GM23338 (cell line): ENCODE measurements at regions not wholly inside any gene's neighbourhood (a gene's known extent, or its start where the extent isn't known, plus 50 kb on each side); places are given as distances from the start of the nearest gene placed in this dataset.

Experiments used
- ATAC-seq: fragments of 200-7000 bp; cut with Tn5 transposase; 3 replicates; pipeline ENCODE4 v1.9.1; 2020
- DNase-seq: peaks from one replicate; pipeline ENCODE4 v3.0.0-alpha.2; 2015; ENCODE audit warnings: low spot score
- H2AFZ ChIP-seq: fragments of 200-600 bp; sonication (generic); 2 replicates; pipeline ENCODE4 v1.8.0; 2016; ENCODE audit warnings: antibody characterized with exemption, mild to moderate bottlenecking, moderate library complexity
- H3F3A ChIP-seq: fragments of 200-600 bp; sonication (generic); replicated peaks from 2 replicates; pipeline ENCODE4 v1.8.0; 2017; ENCODE audit warnings: antibody characterized with exemption, mixed run types, low read depth
- H3K27ac ChIP-seq: fragments of 200-600 bp; sonication (generic); 2 replicates; pipeline ENCODE4 v1.6.1; 2016; ENCODE audit warnings: low read depth
- H3K27me3 ChIP-seq: fragments of 200-600 bp; sonication (generic); 2 replicates; pipeline ENCODE4 v1.8.0; 2016; ENCODE audit warnings: mild to moderate bottlenecking, mixed run types, moderate library complexity; ENCODE audit not compliant: insufficient read depth
- H3K36me3 ChIP-seq: fragments of 200-600 bp; sonication (generic); 2 replicates; pipeline ENCODE4 v1.8.0; 2016; ENCODE audit warnings: mild to moderate bottlenecking; ENCODE audit not compliant: insufficient read depth
- H3K4me1 ChIP-seq: fragments of 200-600 bp; sonication (generic); 2 replicates; pipeline ENCODE4 v1.8.0; 2016; ENCODE audit warnings: mild to moderate bottlenecking, moderate library complexity; ENCODE audit not compliant: insufficient read depth
- H3K4me2 ChIP-seq: fragments of 200-600 bp; sonication (generic); 2 replicates; pipeline ENCODE4 v1.7.1; 2017; ENCODE audit warnings: mixed run types
- H3K4me3 ChIP-seq: fragments of 200-600 bp; sonication (generic); 2 replicates; pipeline ENCODE4 v1.6.1; 2016; ENCODE audit warnings: mixed run types
- H3K79me2 ChIP-seq: fragments of 200-600 bp; sonication (generic); replicated peaks from 2 replicates; pipeline ENCODE4 v1.8.0; 2017; ENCODE audit warnings: mild to moderate bottlenecking; ENCODE audit not compliant: insufficient read depth
- H3K9me2 ChIP-seq: fragments of 200-600 bp; sonication (generic); 2 replicates; pipeline ENCODE4 v1.8.0; 2017; ENCODE audit not compliant: insufficient read depth
- H4K20me1 ChIP-seq: fragments of 200-600 bp; sonication (generic); replicated peaks from 2 replicates; pipeline ENCODE4 v1.8.0; 2017; ENCODE audit warnings: mild to moderate bottlenecking; ENCODE audit not compliant: insufficient read depth
- H3K27ac Mint-ChIP-seq: 2 replicates; pipeline ENCODE4 v1.8.0; 2020; ENCODE audit warnings: inconsistent platforms, mild to moderate bottlenecking, moderate library complexity, mixed read lengths
- H3K27me3 Mint-ChIP-seq: 3 replicates; pipeline ENCODE4 v1.8.0; 2022; ENCODE audit warnings: low read depth, mild to moderate bottlenecking, moderate library complexity, mixed read lengths, inconsistent platforms; ENCODE audit not compliant: insufficient read depth, poor library complexity
- H3K36me3 Mint-ChIP-seq: 3 replicates; pipeline ENCODE4 v1.8.0; 2021; ENCODE audit warnings: low read depth, mild to moderate bottlenecking, inconsistent platforms, moderate library complexity, mixed read lengths
- H3K4me1 Mint-ChIP-seq: 3 replicates; pipeline ENCODE4 v1.8.0; 2020; ENCODE audit warnings: mild to moderate bottlenecking, inconsistent platforms, mixed read lengths
- H3K4me3 Mint-ChIP-seq: 3 replicates; pipeline ENCODE4 v1.8.0; 2021; ENCODE audit warnings: moderate library complexity, mild to moderate bottlenecking, inconsistent platforms, mixed read lengths
- H3K9me3 Mint-ChIP-seq: 3 replicates; pipeline ENCODE4 v1.8.0; 2020; ENCODE audit warnings: moderate library complexity, mild to moderate bottlenecking, inconsistent platforms, mixed read lengths
- CREB1 ChIP-seq: fragments of 250-450 bp; sonication (Bioruptor Pico); IDR thresholded peaks from 2 replicates; pipeline ENCODE4 v1.5.0; 2020; ENCODE audit warnings: low read depth, mild to moderate bottlenecking, moderate library complexity
- ETS1 ChIP-seq: IDR thresholded peaks from 2 replicates; pipeline ENCODE4 v1.6.1; 2016; ENCODE audit warnings: antibody characterized with exemption
- EZH2phosphoT487 ChIP-seq: fragments of 200-600 bp; sonication (generic); IDR thresholded peaks from one replicate; pipeline ENCODE4 v1.8.1; 2018; ENCODE audit warnings: antibody characterized with exemption; ENCODE audit not compliant: unreplicated experiment
- NANOG ChIP-seq: IDR thresholded peaks from 2 replicates; pipeline ENCODE4 v1.6.1; 2016; ENCODE audit warnings: antibody characterized with exemption, borderline replicate concordance
- POLR2AphosphoS5 ChIP-seq: IDR thresholded peaks from 2 replicates; pipeline ENCODE4 v1.6.1; 2016; ENCODE audit warnings: antibody characterized with exemption, low read depth
- REST ChIP-seq: IDR thresholded peaks from one replicate; pipeline ENCODE4 v1.6.1; 2018; ENCODE audit warnings: antibody characterized with exemption; ENCODE audit not compliant: unreplicated experiment
- STAT1 ChIP-seq: IDR thresholded peaks from one replicate; pipeline ENCODE4 v1.6.1; 2016; ENCODE audit warnings: antibody characterized with exemption; ENCODE audit not compliant: unreplicated experiment
- ZNF331 ChIP-seq: fragments of 250-450 bp; sonication (Bioruptor Pico); IDR thresholded peaks from 2 replicates; pipeline ENCODE4 v1.5.0; 2020; ENCODE audit warnings: low read depth, mild to moderate bottlenecking, moderate library complexity
- ZNF462 ChIP-seq: fragments of 250-450 bp; sonication (Bioruptor Pico); IDR thresholded peaks from 2 replicates; pipeline ENCODE4 v1.5.0; 2020; ENCODE audit warnings: mild to moderate bottlenecking, moderate library complexity

GRCh38 chr10:9845075-9845474 lies 1172.6 kb upstream of the CELF2 start:
- peaks cover 7% of the 10 kb centered on the region; the same call in 1 of the 3 replicates for H3K4me1 Mint-ChIP-seq
- ATAC-seq, result no peak

More at GRCh38 chr10:9845075-9845474, 1172.6 kb upstream of the CELF2 start:
- no peak for DNase-seq
- Histone ChIP-seq H4K20me1 (no peaks in the 10 kb centered on the region), H2AFZ (no peak overlapping the region), H3K4me3 (no peak overlapping the region), H3K36me3 (peaks cover 8% of the 10 kb centered on the region; the same call in 1 of the 2 replicates), H3K27me3 (no peaks in the 10 kb centered on the region), H3K27ac (no peak overlapping the region), H3K4me1 (no peaks in the 10 kb centered on the region), H3F3A (no peaks in the 10 kb centered on the region), H3K4me2 (no peak overlapping the region), H3K9me2 (peaks cover 4% of the 10 kb centered on the region; the same call in 1 of the 2 replicates), H3K79me2 (no peaks in the 10 kb centered on the region)
- peaks cover 28% of the 10 kb centered on the region for H3K36me3 Mint-ChIP-seq
- H3K9me3 Mint-ChIP-seq, result peaks cover 38% of the 10 kb centered on the region
- H3K4me3 Mint-ChIP-seq, result no peak overlapping the region
- peaks cover 1% of the 10 kb centered on the region for H3K27me3 Mint-ChIP-seq
- H3K27ac Mint-ChIP-seq, result no peak overlapping the region
- no peak for TF ChIP-seq REST
- TF ChIP-seq EZH2phosphoT487, result no peak
- no peak for TF ChIP-seq STAT1
- TF ChIP-seq NANOG, result no peak
- TF ChIP-seq ETS1, result no peak
- TF ChIP-seq POLR2AphosphoS5, result no peak
- TF ChIP-seq ZNF462 (CRISPR knock-in tag), result no peak
- TF ChIP-seq CREB1 (CRISPR knock-in tag), result no peak
- TF ChIP-seq ZNF331 (CRISPR knock-in tag), result no peak
